Body of pancreas (tissue), 4 donors: ENCODE measurements at regions not wholly inside any gene's neighbourhood (a gene's known extent, or its start where the extent isn't known, plus 50 kb on each side); places are given as distances from the start of the nearest gene placed in this dataset.

ENCODE experiments used
- POLR2A ChIP-seq, 3 donors: fragments of 450-650 bp; IDR thresholded peaks; one replicate each; pipeline ENCODE4 v1.6.1; 2016; ENCODE audit warnings: antibody characterized with exemption in 3 of 3, mild to moderate bottlenecking in 2 of 3
- TF ChIP-seq, protein P1 (sequence below), 7 experiments: fragments of 450-650 bp in 4 of 7; fragments of 200-600 bp in 3 of 7; sonication (generic) in 3 of 7; IDR thresholded peaks; one replicate each; pipeline ENCODE4 v1.5.1; 2016 to 2019; ENCODE audit warnings: antibody characterized with exemption in 7 of 7

DNA sequence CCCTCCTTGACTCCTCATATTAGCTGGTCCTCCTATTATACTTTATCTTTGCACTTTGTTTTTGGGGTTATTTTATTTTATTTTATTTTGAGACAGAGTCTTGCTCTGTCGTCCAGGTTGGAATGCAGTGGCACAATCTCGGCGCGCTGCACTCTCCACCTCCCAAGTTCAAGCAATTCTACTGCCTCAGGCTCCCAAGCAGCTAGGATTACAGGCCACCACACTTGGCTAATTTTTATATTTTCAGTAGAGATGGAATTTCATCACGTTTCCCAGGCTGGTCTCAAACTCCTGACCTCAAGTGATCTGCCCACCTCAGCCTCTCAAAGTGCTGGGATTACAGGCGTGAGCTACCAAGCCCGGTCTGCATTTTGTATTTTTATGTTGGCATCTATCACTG lies 126.7 kb downstream of the FOXB1 start:
- TF ChIP-seq, protein P1, sequence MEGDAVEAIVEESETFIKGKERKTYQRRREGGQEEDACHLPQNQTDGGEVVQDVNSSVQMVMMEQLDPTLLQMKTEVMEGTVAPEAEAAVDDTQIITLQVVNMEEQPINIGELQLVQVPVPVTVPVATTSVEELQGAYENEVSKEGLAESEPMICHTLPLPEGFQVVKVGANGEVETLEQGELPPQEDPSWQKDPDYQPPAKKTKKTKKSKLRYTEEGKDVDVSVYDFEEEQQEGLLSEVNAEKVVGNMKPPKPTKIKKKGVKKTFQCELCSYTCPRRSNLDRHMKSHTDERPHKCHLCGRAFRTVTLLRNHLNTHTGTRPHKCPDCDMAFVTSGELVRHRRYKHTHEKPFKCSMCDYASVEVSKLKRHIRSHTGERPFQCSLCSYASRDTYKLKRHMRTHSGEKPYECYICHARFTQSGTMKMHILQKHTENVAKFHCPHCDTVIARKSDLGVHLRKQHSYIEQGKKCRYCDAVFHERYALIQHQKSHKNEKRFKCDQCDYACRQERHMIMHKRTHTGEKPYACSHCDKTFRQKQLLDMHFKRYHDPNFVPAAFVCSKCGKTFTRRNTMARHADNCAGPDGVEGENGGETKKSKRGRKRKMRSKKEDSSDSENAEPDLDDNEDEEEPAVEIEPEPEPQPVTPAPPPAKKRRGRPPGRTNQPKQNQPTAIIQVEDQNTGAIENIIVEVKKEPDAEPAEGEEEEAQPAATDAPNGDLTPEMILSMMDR (IDR thresholded peaks at IDR 0.05): no peak
- TF ChIP-seq POLR2A (IDR thresholded peaks at IDR 0.05): no peak
